GM21576 (cell line): ENCODE measurements at regions not wholly inside any gene's neighbourhood (a gene's known extent, or its start where the extent isn't known, plus 50 kb on each side); places are given as distances from the start of the nearest gene placed in this dataset.
"Not testable (repeated sequence)": the region's sequence is repeated elsewhere in the genome, so short reads cannot be mapped to it uniquely, and the experiment has no call there.

Experiments used
- ATAC-seq: cut with Tn5 transposase; IDR thresholded peaks from one replicate; pipeline ENCODE4 v1.9.1; 2021; ENCODE audit warnings: mild to moderate bottlenecking, moderate library complexity; ENCODE audit not compliant: unreplicated experiment

DNA sequence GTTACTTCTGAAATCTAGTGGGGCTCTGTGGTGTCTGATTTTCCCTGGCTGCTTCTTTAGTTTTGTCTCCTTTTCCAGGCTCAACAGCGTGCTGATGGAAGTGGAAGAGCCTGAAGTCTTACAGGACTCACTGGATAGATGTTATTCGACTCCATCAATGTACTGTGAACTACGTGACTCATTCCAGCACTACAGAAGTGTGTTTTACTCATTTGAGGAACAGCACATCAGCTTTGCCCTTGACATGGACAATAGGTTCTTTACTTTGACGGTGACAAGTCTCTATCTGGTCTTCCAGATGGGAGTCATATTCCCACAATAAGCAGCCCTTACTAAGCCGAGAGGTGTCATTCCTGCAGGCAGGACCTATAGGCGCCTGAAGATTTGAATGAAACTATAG lies 51.1 kb downstream of the NBPF8 start:
- ATAC-seq = not testable (repeated sequence)

DNA sequence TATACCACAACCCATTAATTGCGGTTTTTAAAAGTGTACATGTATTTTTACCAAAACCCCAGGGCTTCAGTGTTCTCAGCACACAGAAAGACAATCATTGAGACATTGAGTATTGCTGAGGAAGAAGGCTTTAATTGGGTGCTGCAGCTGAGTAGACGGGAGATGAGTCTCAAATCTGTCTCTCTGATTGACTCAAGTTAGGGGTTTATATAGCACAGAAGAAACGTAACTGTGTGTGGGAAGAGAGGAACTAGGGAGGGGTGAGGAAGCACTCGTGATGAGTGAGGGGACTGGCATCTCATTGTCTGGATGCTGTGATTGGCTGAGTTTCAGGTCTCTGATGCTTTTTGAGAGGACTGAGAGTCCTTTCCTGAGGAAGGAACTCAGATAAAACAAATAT lies 62.8 kb downstream of the NBPF8 start:
- ATAC-seq = not testable (repeated sequence)

DNA sequence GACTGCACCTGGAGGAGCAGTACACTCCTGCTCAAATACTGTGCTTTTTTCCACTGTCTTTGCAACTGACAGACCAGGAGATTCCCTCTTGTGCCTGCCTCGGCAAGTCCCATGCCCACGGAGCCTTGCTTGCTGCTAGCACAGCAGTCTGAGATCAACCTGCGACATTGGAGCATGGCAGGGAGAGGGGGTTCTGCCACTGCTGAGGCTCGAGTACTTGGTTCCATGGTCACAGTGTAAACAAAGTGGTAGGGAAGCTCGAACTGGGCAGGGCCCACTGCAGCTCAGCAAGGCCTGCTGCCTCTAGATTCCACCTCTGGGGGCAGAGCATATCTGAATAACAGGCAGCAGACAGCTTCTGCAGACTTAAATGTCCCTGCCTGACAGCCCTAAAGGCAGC lies 63.6 kb downstream of the NBPF8 start:
- not testable (repeated sequence) for ATAC-seq

DNA sequence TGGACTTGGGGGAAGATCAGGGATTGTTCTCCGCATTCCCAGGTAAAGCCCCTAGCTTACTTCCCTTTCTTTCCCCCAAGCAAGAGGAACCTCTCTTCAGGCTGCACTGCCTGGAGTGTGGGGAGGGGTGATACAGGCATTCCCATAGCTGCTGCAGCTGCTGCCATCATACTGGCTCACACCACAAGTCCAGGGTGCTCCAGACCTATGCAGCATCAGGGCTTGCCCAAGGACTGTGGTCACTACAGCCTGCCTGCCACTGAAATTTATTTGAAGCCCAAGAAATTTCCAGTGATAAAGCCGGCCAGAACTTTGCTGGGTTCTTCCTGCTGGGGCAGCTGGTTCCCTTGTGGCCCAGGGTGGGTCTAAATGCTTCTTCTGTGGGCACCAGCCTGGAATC lies 72.7 kb downstream of the NBPF8 start:
- not testable (repeated sequence) for ATAC-seq

DNA sequence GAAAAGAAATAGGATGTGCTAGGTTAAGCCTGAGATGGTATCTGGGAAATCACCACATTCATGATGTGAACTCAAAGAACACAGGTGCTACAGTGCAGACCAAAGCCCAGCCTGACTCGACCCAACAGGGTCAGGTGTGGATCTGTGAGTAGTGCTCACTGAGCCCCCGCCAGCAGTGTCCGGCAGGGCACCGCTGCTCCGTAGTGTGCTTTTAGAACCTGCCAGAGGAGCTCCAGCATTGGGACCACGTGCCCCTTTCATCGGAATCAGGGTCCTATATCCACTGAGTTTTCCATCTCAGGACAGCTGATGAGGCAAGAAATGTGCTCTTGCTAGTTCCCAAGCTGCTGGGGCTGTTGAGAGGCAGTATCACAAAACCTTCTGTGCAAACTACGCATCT lies 74.4 kb downstream of the NBPF8 start:
- not testable (repeated sequence) for ATAC-seq

DNA sequence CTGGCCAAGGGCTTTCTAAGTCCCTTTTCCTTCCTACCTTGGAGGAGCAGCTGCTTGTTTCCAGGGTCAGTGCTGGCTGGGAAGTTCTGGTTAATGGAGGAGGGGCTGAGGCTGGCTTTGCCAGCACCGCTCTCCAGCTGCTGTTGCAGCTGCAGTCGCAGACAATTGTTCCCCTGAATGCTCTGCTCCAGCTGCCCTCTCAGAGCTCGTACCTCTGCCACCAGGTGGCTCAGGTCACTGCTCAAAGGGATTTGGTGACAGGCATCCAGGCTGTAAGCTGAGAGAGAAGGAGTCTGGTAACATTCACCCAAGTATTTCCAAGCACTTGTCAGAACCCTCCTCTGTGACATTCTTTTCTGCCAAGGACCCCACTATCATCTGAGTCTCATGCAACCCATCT lies 82.3 kb downstream of the NBPF8 start:
- ATAC-seq = not testable (repeated sequence)

DNA sequence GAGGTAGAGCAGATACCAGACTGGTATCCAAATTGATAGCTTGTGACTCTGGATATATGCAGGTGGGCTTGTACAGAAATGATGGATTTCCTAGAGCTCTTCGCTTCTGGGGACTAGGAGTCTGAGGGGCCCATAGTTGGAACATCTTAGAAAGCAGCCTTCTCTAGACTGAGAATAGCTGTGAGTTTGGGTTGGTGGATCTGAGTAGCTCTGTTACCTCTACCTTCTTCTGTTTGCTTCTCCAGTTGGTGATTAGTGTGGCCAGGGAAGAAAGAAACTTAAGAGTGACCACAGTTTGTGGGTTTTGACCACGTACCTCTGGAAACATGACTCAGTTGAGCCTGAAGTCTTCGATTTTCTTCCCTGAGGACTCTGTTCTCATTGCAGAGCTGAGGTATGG lies 88.4 kb downstream of the NBPF8 start:
- not testable (repeated sequence) for ATAC-seq

DNA sequence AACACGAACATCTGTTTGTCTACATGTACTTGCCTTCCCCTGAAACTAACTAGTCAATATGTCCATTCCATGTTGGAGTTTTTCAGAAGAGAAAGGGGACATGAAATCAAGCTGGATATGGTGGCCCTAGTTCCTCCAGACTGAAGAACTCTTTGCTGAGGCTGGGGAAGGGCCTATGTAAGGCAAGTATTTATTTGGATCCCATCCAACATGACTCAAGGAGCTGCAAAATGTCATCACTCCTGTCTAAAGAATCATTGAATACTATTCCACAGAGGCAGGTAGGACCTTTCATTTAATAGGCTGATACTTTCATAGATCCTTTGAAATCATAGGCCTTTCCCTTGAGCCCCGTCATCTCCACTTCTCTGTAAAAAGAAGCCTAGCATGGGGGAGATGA lies 91.5 kb downstream of the NBPF8 start:
- ATAC-seq = not testable (repeated sequence)

DNA sequence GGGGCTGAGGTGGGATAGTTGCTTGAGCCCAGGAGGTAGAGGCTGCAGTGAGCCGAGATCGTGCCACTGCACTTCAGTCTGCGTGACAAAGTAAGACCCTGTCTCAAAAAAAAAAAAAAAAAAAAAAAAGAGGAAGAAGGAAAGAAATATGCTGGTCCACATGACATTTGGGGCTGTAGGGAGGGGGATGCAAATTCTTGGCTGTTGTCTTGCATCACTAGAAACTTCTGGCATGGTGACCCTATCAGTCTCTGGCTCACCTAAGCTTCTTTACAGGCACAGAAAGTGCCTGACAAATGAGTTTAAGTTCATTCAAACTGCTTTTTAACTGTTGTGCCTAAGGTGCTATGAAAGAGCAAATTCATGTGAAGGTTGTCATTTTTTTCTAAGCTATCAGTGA lies 93.5 kb downstream of the NBPF8 start:
- not testable (repeated sequence) for ATAC-seq

DNA sequence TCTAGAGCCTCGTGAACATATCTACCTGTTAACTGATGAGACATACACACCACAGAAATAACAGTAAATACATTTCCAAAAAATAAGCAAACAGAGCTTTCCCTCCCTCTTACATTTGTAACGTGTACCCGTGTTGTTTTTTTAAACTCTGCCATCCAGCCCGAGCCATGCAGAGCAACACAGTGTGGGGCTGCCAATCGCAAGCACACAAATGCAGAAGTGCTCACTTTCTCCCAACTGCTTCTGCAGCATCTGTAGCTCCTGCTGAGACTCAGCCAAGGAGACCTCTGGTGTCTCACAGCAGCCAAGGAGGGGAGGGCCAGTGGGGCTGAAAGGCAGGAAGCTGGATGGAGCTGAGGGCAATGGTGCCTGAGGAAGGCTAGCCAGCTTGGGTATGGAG lies 94.4 kb downstream of the NBPF8 start:
- not testable (repeated sequence) for ATAC-seq

DNA sequence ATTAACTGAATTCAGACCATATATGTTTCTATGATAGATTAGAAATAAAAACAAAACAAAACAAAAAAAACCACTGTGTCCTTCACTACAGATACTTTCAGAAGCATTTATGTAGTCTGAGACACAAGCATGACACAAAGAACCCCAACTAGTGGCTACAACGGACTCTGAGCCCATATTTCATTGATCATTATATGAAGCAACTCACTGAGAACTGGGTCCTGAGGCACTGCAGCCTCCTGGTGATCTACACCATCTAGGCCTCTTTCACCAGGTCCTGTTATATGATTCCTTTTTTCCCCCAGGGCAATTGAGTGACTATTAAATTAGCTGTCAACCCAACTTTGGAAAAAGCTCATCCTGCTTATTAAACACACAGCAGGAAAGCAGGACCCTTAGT lies 98.3 kb downstream of the NBPF8 start:
- ATAC-seq = not testable (repeated sequence)

DNA sequence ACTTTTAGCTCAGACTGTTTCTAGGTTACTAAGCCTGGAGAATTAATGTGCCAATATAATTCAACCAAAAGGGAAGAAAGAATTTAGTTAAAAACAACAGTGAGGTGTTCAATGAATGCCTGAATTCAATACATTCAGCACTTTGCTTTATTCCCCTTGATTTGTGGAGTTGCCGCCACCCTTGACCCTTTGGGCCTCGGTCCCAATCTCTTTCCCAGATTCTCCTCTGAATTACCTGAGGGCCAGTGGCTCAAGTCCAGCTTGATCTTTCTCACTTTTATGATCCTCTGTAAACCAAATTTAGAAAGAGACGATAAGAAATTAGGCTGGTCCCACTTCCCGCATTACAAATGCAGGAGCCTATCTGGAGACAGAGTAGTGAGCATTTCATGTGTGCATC lies 98.7 kb downstream of the NBPF8 start:
- ATAC-seq = not testable (repeated sequence)

DNA sequence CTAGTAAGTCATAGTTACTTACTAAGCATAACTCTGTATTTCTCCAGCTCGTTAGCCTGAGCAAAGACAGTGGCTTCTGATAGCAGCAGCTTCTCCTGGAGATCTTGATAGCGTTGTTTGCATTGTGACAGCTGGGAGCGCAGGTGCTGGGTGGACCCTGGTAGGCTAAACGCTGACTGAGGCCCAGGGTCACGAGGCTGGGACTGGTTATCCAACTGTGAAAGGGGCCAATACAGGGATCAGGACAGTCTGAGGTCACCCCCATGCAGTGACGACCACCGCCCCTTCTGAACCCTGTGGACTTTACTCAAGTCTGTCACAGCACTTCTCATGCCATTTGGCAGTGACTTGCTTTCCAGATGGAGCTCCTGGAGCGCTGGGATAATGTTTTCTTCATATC lies 104.4 kb downstream of the NBPF8 start:
- ATAC-seq = not testable (repeated sequence)

DNA sequence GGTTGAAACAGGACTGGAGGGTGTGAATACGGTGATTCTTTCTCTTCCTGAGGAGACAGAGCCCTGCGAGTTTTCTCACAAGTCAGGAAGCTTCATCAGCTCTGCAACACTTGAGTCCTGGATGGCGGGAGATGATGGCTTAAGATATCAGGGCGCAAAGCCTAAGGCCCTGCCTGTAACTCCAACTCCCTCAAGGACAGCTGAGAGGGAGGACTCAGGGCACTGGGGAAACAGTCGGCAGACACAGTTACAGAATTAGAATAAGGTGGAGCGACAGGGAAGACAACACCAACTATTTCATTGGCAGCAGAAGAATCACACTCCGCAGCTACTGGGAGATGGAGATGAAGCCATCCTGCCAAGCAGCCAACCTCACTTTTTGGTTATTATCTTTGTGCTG lies 109.6 kb downstream of the NBPF8 start:
- not testable (repeated sequence) for ATAC-seq

DNA sequence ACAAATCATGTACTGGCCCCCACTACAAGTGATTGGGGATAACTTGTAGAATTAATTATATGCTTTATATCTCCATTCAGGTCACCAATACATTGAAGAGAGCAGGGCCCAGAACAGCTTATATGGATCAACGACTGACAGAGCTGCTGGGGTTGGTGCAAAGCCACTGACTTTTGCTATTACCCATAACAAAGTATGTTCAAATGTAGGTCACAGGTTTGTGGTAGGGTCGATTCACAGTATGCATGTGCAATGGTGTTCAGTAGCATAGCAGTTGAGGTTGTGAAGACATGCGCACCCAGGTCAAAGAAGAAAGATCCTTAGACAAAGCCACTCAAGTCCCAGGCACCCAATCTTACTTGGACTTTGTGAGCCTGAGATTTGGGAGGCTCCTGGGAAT lies 110.6 kb downstream of the NBPF8 start:
- ATAC-seq = not testable (repeated sequence)

DNA sequence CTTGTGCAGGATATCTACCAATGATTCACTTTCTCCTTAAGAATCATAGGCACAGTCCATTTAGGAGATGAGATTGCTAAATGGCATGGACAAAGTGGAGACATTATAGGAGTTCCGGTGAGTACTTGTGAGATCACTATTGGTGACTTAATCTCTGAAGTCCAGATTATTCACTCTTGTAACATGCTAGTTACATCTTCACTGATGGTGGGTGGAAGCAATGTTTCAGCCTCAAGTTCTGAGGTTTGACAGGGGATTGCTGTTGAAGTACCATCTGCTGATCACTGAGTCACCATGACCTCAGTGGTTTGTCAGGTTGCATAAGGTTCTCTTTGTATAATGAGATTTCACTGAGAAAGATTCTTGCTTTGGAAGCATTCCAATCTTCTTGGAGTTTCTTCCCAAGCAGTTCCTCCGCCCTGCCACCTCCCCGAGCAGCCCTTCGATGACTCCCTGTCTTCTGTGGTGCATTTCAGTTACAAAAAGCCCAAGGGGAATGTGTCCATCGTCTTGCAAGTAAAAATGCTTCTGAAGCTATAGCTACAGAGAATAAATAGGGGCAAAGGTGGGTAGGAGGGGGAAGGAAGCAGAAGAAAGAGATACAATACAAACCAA lies 114.7 kb downstream of the NBPF8 start:
- not testable (repeated sequence) for ATAC-seq

DNA sequence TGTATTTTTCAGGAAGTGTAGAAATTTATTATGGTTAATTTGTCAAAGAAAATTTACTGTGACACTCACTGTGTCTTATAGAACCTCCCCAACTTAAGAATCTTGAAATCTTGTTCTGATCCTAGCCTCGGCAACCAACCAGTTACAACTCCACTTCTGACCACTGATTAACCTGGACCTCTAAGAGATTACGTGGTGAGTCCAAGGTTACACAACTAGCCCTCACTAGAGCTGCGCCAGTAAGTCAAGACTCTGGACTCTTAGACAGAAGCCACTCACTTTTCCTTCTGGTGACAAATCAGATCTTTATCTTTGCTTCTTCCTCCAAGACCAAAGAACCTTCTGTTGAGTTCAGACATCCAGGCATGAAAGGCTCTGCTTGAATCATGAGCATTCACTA lies 116.6 kb downstream of the NBPF8 start:
- ATAC-seq = not testable (repeated sequence)

DNA sequence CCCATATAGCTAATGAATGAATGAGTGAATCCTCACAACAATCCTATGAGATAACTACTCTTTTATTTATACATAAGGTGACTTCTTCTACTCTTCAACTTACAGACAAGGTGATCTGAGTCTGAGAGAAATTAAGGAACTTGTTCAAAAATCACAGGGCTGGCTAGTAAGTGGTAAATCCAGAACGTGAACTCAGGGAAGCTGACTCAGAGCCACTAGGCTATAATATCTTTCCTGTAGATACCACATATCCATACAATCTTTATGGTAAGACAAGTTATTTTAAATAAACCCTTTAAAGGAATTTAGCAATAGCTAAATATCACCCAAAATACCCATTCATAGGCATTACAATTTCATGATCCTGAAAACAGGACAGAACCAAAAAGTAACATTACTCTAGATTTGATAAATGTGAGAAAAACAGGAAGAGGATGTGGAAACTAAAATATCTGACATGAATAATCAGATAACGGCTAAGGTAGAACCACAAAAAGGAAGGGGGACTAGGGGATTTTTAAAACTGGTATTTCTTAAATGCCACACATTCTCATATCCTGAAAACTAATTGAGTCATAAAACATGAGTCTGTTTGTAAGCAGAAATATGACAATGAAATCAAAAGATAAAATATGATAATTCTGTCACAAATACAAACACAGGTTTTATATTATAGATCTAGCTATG lies 119.7 kb downstream of the NBPF8 start:
- peak; percentile 73 for ATAC-seq

DNA sequence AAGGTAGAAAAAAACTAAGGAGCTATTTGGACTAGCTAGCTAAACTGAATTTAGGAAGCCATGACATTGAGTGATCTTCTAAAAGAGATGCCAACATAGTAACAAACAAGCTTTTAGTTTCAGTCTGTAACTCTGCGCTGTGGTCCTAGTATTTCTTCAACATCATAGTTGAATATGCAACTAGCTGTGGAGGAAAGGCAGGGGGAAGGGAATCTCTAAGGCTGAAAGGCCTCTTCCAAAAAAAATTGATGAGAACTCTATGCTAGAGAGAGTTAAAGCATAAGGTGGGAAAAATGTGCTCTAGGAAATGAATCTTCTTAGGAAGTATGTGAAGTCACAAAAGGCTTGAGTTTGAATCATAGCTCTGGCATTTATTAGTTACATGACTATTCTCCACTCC lies 120.2 kb downstream of the NBPF8 start:
- ATAC-seq = peak; percentile 51

DNA sequence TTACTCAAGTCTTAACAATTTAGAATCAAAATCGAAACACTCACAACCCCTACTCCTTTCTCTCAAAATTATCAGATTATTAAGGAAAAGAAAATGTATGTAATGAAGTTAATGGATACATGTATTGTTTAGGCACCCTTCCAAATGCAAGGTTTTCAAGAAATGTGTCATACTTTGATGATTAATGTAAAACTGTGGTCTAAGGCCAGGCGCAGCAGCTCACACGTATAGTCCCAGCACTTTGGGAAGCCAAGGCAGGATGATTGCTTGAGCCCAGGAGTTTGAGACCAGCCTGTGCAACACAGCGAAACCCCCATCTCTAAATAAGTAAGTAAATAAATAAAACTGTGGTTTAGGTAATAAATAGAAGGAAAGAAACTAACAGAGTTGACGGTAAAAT lies 126.6 kb downstream of the NBPF8 start:
- not testable (repeated sequence) for ATAC-seq

DNA sequence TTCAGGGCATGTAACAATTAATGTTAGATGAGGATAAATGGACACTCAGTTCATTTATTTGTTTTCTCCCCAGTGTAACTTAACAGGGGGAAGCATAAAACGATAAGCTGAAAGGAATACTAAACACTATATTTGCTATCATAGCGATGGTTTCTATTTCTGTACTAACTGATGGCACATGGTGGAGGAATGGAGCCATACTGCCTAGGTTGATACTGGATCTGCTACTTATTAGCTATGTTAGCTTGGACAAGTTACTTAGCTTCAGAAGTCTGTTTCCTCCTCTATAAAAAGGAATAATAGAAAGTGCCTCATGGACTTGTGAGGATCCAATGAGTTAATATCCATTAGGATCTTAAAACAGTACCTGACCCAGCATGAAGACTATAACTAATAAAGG lies 127.5 kb downstream of the NBPF8 start:
- not testable (repeated sequence) for ATAC-seq

DNA sequence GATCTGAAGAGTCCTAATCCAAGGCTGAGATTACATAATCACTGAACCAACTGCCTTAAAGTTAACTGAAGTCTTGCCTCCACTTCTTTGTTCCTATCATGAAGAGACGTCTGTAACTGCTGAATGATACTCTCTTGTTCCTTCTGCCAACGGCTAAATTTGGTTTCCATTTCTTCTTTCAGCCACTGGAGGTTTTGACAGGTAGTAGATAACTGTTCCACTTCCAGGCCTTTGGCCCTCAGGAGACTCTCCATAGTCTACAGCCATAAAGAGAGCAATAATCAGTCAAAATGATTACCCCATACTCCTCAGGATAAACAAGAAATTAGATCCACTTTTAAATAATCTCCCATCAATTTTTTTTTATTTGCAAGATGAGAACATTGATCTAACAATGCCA lies 128.1 kb downstream of the NBPF8 start:
- not testable (repeated sequence) for ATAC-seq

DNA sequence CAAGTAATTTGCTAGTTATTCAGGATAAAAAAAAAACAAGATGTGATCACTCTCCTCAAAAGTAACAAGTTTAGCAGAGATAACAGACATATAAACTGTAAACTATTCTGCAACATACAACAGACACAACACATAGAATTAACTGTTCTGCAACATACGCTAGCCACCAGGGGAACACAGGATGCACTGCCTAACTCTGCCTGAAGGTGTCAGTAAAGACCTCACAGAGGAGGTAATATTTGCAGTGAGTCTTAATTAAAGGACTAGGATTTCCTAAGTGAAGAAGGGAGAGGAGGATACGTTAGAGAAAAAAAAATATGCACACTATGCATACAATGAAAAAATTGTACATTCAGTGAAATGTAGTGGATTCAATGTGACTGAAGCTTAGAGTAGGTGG lies 129.6 kb downstream of the NBPF8 start:
- peak; percentile 77 for ATAC-seq
